ENCODE measurements at regions not wholly inside any gene's neighbourhood (a gene's known extent, or its start where the extent isn't known, plus 50 kb on each side); places are given as distances from the start of the nearest gene placed in this dataset.

DNA sequence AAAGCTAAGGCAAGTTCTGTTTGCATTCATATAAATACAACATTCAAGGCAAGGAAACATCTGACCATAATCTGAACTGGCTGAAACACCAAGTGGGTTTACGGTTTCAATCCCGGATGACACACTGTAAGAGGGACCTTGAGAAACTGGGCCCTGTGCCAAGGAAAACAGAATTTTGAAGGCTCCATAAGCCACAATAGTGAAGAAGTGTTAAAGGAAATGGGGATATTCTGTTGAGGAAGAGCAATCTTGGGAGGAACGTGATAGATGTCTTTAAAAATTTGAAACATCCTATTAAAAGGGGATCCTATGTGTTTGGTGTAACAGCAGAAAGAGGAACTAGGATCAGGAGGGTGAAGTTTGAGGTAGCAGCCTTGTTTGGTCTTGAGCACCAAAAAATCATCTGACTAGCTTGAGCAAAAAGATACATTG lies 82.4 kb upstream of the TAB2 start:
- TF ChIP-seq BHLHE40 (IDR thresholded peaks at IDR 0.05; ENCODE audit: borderline replicate concordance) (no peak), ZNF384 (IDR thresholded peaks at IDR 0.05) (no peak), FOXM1 (IDR thresholded peaks at IDR 0.05; ENCODE audit: borderline replicate concordance) (no peak), SUZ12 (IDR thresholded peaks at IDR 0.05) (no peak)
